Activated naive CD8-positive, alpha-beta T cell (primary cell): ENCODE measurements at regions not wholly inside any gene's neighbourhood (a gene's known extent, or its start where the extent isn't known, plus 50 kb on each side); places are given as distances from the start of the nearest gene placed in this dataset.
A peak's percentile ranks its signal among the peaks of the same experiment; 100 is the strongest.

ENCODE experiments used
- H3K27ac Mint-ChIP-seq: one replicate; pipeline ENCODE4 v1.8.0; 2021; ENCODE audit warnings: mixed read lengths
- H3K27me3 Mint-ChIP-seq: one replicate; pipeline ENCODE4 v1.8.0; 2021; ENCODE audit warnings: mixed read lengths
- H3K36me3 Mint-ChIP-seq: one replicate; pipeline ENCODE4 v1.8.0; 2021; ENCODE audit warnings: mixed read lengths
- H3K4me1 Mint-ChIP-seq: one replicate; pipeline ENCODE4 v1.8.0; 2021; ENCODE audit warnings: low read depth, mixed read lengths
- H3K4me3 Mint-ChIP-seq: one replicate; pipeline ENCODE4 v1.8.0; 2021; ENCODE audit warnings: mild to moderate bottlenecking, mixed read lengths
- H3K9me3 Mint-ChIP-seq: one replicate; pipeline ENCODE4 v1.8.0; 2021; ENCODE audit warnings: low read depth, mixed read lengths

- no peak overlapping the region for H3K27ac Mint-ChIP-seq
- H3K27me3 Mint-ChIP-seq = no peaks in the 10 kb centered on the region
- H3K4me1 Mint-ChIP-seq = peaks cover 15% of the 10 kb centered on the region
- H3K9me3 Mint-ChIP-seq = peaks cover 7% of the 10 kb centered on the region
- no peak overlapping the region for H3K4me3 Mint-ChIP-seq
- H3K36me3 Mint-ChIP-seq = peaks cover 2% of the 10 kb centered on the region
These were observed 73.9 kb downstream of the CASP3 start for GRCh38 chr4:184575306-184575705.

- Mint-ChIP-seq H3K27ac (peak overlapping the region; percentile 84), H3K27me3 (no peaks in the 10 kb centered on the region), H3K4me1 (peaks cover 15% of the 10 kb centered on the region), H3K36me3 (peaks cover 2% of the 10 kb centered on the region), H3K9me3 (peaks cover 7% of the 10 kb centered on the region), H3K4me3 (peak overlapping the region; percentile 40)
These were observed 74.4 kb downstream of the CASP3 start for GRCh38 chr4:184574861-184575260.

GRCh38 chr4:184573701-184574100, 75.5 kb downstream of the CASP3 start:
- Mint-ChIP-seq H3K9me3 (peaks cover 4% of the 10 kb centered on the region), H3K4me3 (peak overlapping the region; percentile 42), H3K36me3 (no peaks in the 10 kb centered on the region), H3K27ac (peak overlapping the region; percentile 75), H3K4me1 (peaks cover 15% of the 10 kb centered on the region), H3K27me3 (no peaks in the 10 kb centered on the region)

- H3K27ac Mint-ChIP-seq = no peak overlapping the region
- peaks cover 3% of the 10 kb centered on the region for H3K36me3 Mint-ChIP-seq
- no peak overlapping the region for H3K4me3 Mint-ChIP-seq
- H3K27me3 Mint-ChIP-seq = no peaks in the 10 kb centered on the region
- peaks cover 5% of the 10 kb centered on the region for H3K9me3 Mint-ChIP-seq
- peaks cover 6% of the 10 kb centered on the region for H3K4me1 Mint-ChIP-seq
These were observed 80.5 kb downstream of the CASP3 start for GRCh38 chr4:184568770-184569169.

GRCh38 chr4:184563621-184564020, 85.6 kb downstream of the CASP3 start:
- H3K4me3 Mint-ChIP-seq = no peak overlapping the region
- H3K27me3 Mint-ChIP-seq = no peaks in the 10 kb centered on the region
- H3K4me1 Mint-ChIP-seq = peaks cover 3% of the 10 kb centered on the region
- no peak overlapping the region for H3K27ac Mint-ChIP-seq
- H3K9me3 Mint-ChIP-seq = peaks cover 3% of the 10 kb centered on the region
- H3K36me3 Mint-ChIP-seq = peaks cover 3% of the 10 kb centered on the region

- no peaks in the 10 kb centered on the region for H3K36me3 Mint-ChIP-seq
- H3K9me3 Mint-ChIP-seq = no peaks in the 10 kb centered on the region
- H3K27me3 Mint-ChIP-seq = no peaks in the 10 kb centered on the region
- H3K4me1 Mint-ChIP-seq = no peaks in the 10 kb centered on the region
- H3K27ac Mint-ChIP-seq = no peak overlapping the region
- H3K4me3 Mint-ChIP-seq = no peak overlapping the region
These were observed 84.6 kb upstream of the IRF2 start for GRCh38 chr4:184558996-184559395.

- Mint-ChIP-seq H3K9me3 (no peaks in the 10 kb centered on the region), H3K27me3 (no peaks in the 10 kb centered on the region), H3K36me3 (no peaks in the 10 kb centered on the region), H3K27ac (no peak overlapping the region), H3K4me1 (peaks cover 4% of the 10 kb centered on the region), H3K4me3 (no peak overlapping the region)
These were observed 79.5 kb upstream of the IRF2 start for GRCh38 chr4:184553891-184554290.

GRCh38 chr4:184550476-184550875, 76.1 kb upstream of the IRF2 start:
- Mint-ChIP-seq H3K36me3 (no peaks in the 10 kb centered on the region), H3K4me3 (no peak overlapping the region), H3K9me3 (no peaks in the 10 kb centered on the region), H3K27me3 (no peaks in the 10 kb centered on the region), H3K27ac (no peak overlapping the region), H3K4me1 (peaks cover 20% of the 10 kb centered on the region)

GRCh38 chr4:184548648-184549341, 74.4 kb upstream of the IRF2 start:
- Mint-ChIP-seq H3K9me3 (no peaks in the 10 kb centered on the region), H3K4me3 (no peak overlapping the region), H3K27me3 (no peaks in the 10 kb centered on the region), H3K36me3 (no peaks in the 10 kb centered on the region), H3K4me1 (peaks cover 21% of the 10 kb centered on the region), H3K27ac (no peak overlapping the region)

- Mint-ChIP-seq H3K36me3 (no peaks in the 10 kb centered on the region), H3K9me3 (no peaks in the 10 kb centered on the region), H3K4me3 (no peak overlapping the region), H3K4me1 (peaks cover 21% of the 10 kb centered on the region), H3K27ac (no peak overlapping the region), H3K27me3 (no peaks in the 10 kb centered on the region)
These were observed 73.9 kb upstream of the IRF2 start for GRCh38 chr4:184548316-184548647.

GRCh38 chr4:184544788-184545409, 70.5 kb upstream of the IRF2 start:
- H3K4me1 Mint-ChIP-seq = peaks cover 21% of the 10 kb centered on the region
- no peaks in the 10 kb centered on the region for H3K27me3 Mint-ChIP-seq
- H3K4me3 Mint-ChIP-seq = no peak overlapping the region
- no peaks in the 10 kb centered on the region for H3K36me3 Mint-ChIP-seq
- H3K9me3 Mint-ChIP-seq = no peaks in the 10 kb centered on the region
- no peak overlapping the region for H3K27ac Mint-ChIP-seq

GRCh38 chr4:184541907-184542306, 67.6 kb upstream of the IRF2 start:
- Mint-ChIP-seq H3K27me3 (no peaks in the 10 kb centered on the region), H3K27ac (no peak overlapping the region), H3K36me3 (no peaks in the 10 kb centered on the region), H3K4me1 (peaks cover 10% of the 10 kb centered on the region), H3K4me3 (no peak overlapping the region), H3K9me3 (no peaks in the 10 kb centered on the region)

GRCh38 chr4:184540307-184540706, 66.0 kb upstream of the IRF2 start:
- Mint-ChIP-seq H3K36me3 (no peaks in the 10 kb centered on the region), H3K27ac (no peak overlapping the region), H3K27me3 (no peaks in the 10 kb centered on the region), H3K9me3 (no peaks in the 10 kb centered on the region), H3K4me3 (no peak overlapping the region), H3K4me1 (peaks cover 23% of the 10 kb centered on the region)

GRCh38 chr4:184538023-184538599, 63.8 kb upstream of the IRF2 start:
- peak overlapping the region; percentile 95 for H3K27ac Mint-ChIP-seq
- H3K4me1 Mint-ChIP-seq = peaks cover 42% of the 10 kb centered on the region

GRCh38 chr4:184537269-184538022, 63.1 kb upstream of the IRF2 start:
- Mint-ChIP-seq H3K4me1 (peaks cover 47% of the 10 kb centered on the region), H3K27me3 (no peaks in the 10 kb centered on the region), H3K4me3 (peak overlapping the region; percentile 94), H3K36me3 (no peaks in the 10 kb centered on the region), H3K27ac (peak overlapping the region; percentile 95), H3K9me3 (no peaks in the 10 kb centered on the region)

More at GRCh38 chr4:184538023-184538599, 63.8 kb upstream of the IRF2 start:
- Mint-ChIP-seq H3K36me3 (no peaks in the 10 kb centered on the region), H3K9me3 (no peaks in the 10 kb centered on the region), H3K27me3 (no peaks in the 10 kb centered on the region), H3K4me3 (peak overlapping the region; percentile 94)
